MM.1S (cell line): ENCODE measurements at regions not wholly inside any gene's neighbourhood (a gene's known extent, or its start where the extent isn't known, plus 50 kb on each side); places are given as distances from the start of the nearest gene placed in this dataset.

Experiments
- EZH2phosphoT487 ChIP-seq: fragments of 300-600 bp; sonication (generic); IDR thresholded peaks from 2 replicates; pipeline ENCODE4 v1.6.1; 2018; ENCODE audit warnings: antibody characterized with exemption, low read length
- TF ChIP-seq, protein P1 (sequence below): fragments of 300-600 bp; sonication (generic); IDR thresholded peaks from 2 replicates; pipeline ENCODE4 v1.5.1; 2016; ENCODE audit warnings: antibody characterized with exemption, low read length, mixed read lengths

DNA sequence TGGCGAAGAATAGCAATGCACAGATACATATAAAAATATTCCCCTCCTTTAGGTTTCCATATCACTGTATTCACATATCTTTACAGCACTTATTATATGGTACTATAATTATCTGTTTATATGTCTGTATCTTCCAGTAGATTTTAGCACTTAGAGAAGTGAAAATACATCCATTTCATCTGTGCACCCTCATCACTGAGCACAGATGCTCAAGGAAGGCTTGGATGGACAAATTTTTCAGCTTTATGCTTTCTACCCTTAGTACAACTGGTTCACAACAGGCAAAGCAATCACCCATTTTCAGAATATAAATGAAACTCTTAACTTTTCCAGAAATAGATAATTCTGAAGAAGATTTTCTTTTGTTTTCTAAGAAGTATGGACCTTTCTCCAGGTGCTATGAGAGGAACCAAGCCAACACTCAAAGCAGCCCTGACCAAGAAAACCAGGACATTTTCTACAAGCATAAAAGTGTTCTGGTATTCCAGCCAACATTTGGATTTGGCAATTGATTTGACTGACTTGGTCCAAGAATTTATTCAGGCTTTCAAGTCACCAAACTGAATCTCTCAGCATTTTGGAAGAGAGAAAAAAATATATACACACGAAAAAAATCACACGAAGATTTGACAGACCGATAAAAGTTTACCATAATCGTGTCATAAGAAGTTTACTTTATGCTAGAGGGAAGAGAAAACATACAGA lies 170.2 kb upstream of the CD180 start:
- TF ChIP-seq, protein P1, sequence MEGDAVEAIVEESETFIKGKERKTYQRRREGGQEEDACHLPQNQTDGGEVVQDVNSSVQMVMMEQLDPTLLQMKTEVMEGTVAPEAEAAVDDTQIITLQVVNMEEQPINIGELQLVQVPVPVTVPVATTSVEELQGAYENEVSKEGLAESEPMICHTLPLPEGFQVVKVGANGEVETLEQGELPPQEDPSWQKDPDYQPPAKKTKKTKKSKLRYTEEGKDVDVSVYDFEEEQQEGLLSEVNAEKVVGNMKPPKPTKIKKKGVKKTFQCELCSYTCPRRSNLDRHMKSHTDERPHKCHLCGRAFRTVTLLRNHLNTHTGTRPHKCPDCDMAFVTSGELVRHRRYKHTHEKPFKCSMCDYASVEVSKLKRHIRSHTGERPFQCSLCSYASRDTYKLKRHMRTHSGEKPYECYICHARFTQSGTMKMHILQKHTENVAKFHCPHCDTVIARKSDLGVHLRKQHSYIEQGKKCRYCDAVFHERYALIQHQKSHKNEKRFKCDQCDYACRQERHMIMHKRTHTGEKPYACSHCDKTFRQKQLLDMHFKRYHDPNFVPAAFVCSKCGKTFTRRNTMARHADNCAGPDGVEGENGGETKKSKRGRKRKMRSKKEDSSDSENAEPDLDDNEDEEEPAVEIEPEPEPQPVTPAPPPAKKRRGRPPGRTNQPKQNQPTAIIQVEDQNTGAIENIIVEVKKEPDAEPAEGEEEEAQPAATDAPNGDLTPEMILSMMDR: no peak
- TF ChIP-seq EZH2phosphoT487: no peak
